K562 (cell line): ENCODE measurements at regions not wholly inside any gene's neighbourhood (a gene's known extent, or its start where the extent isn't known, plus 50 kb on each side); places are given as distances from the start of the nearest gene placed in this dataset.

Experiments used
- ATAC-seq: fragments of 200-7000 bp; cut with Tn5 transposase; 3 replicates; pipeline ENCODE4 v1.9.1; 2020; ENCODE audit warnings: moderate library complexity
- BruUV-seq: library from RNA; stranded (reverse); fragments of 400-500 nt; replicated peaks from 2 replicates; lab custom pipeline; 2021; lab: Mats Ljungman, UMichigan
- CTCF ChIA-PET: fragments of 300-600 bp; formaldehyde crosslinking; extraction: SDS; loops from one replicate; lab custom pipeline; 2021; ENCODE audit warnings: low intra/inter-chr PET ratio; lab: Yijun Ruan, JAX
- POLR2A ChIA-PET: fragments of 300-600, 350-650 bp; sonication (Branson Sonifier 250); formaldehyde crosslinking; extraction: SDS; loops from one replicate; lab custom pipeline; 2021; ENCODE audit warnings: antibody characterized with exemption, inconsistent platforms; lab: Yijun Ruan, JAX
- DNase-seq, 4 experiments: peaks; one replicate each; pipeline versions ENCODE4 v3.0.0 to v3.0.0-alpha.2; 2011 to 2018; ENCODE audit warnings: low spot score in 3 of 4, mixed read lengths in 3 of 4; ENCODE audit errors: extremely low read depth in 1 of 4
- FAIRE-seq: peaks from 2 replicates; lab custom pipeline; 2011; peaks lifted over from hg19 to GRCh38; lab: Jason Lieb, UNC
- H2AFZ ChIP-seq: 2 replicates; pipeline ENCODE4 v1.6.0; 2011; ENCODE audit warnings: low read depth, low read length, control low read depth, inconsistent platforms
- H3K27ac ChIP-seq: fragments of 200-600 bp; 3 replicates; pipeline ENCODE4 v1.8.0; 2011; ENCODE audit warnings: low read depth, mild to moderate bottlenecking, control low read depth, inconsistent platforms, low read length, moderate library complexity, mixed read lengths; ENCODE audit errors: extremely low read depth
- H3K27me3 ChIP-seq, 2 experiments: fragments of 300-600 bp in 1 of 2; 2 replicates in 1 of 2; 3 replicates in 1 of 2; pipeline versions ENCODE4 v1.6.0 to v1.8.0; 2011; ENCODE audit warnings: inconsistent platforms in 2 of 2, low read length in 2 of 2, mild to moderate bottlenecking in 1 of 2, mixed read lengths in 1 of 2, moderate library complexity in 1 of 2; ENCODE audit not compliant: control insufficient read depth in 2 of 2, insufficient read depth in 2 of 2
- H3K36me3 ChIP-seq: fragments of 300-600 bp; 3 replicates; pipeline ENCODE4 v1.8.0; 2011; ENCODE audit warnings: mild to moderate bottlenecking, low read length, inconsistent platforms; ENCODE audit not compliant: control insufficient read depth, insufficient read depth
- H3K4me1 ChIP-seq, 2 experiments: fragments of 200-600 bp in 1 of 2; replicated peaks in 1 of 2; 2 replicates in 1 of 2; 3 replicates in 1 of 2; pipeline versions ENCODE4 v1.5.1 to v1.8.0; 2011; ENCODE audit warnings: inconsistent platforms in 2 of 2, low read length in 2 of 2, mild to moderate bottlenecking in 1 of 2, mixed read lengths in 1 of 2, moderate library complexity in 1 of 2; ENCODE audit not compliant: control insufficient read depth in 2 of 2, insufficient read depth in 2 of 2
- H3K4me2 ChIP-seq: 2 replicates; pipeline ENCODE4 v1.6.1; 2011; ENCODE audit warnings: low read length, control low read depth, inconsistent platforms, mixed read lengths; ENCODE audit not compliant: insufficient read depth
- H3K4me3 ChIP-seq: fragments of 200-600 bp; sonication (generic), shearing (Covaris generic); 2 replicates; pipeline ENCODE4 v1.5.1; 2016; ENCODE audit warnings: control low read depth, inconsistent platforms
- H3K79me2 ChIP-seq: fragments of 200-600 bp; 3 replicates; pipeline ENCODE4 v1.8.0; 2011; ENCODE audit warnings: low read length, inconsistent platforms; ENCODE audit not compliant: control insufficient read depth, insufficient read depth
- H3K9ac ChIP-seq, 2 experiments: 2 replicates each; pipeline versions ENCODE4 v1.6.0 to v1.6.1; 2011; ENCODE audit warnings: low read depth in 2 of 2, low read length in 2 of 2, control low read depth in 1 of 2, inconsistent platforms in 1 of 2, mild to moderate bottlenecking in 1 of 2, mixed read lengths in 1 of 2; ENCODE audit not compliant: insufficient read depth in 1 of 2
- H3K9me1 ChIP-seq: one replicate; pipeline ENCODE4 v1.6.0; 2011; ENCODE audit warnings: inconsistent platforms, mild to moderate bottlenecking, low read length, moderate library complexity; ENCODE audit not compliant: control insufficient read depth, insufficient read depth
- H3K9me3 ChIP-seq: replicated peaks from 2 replicates; pipeline ENCODE4 v1.5.1; 2011; ENCODE audit warnings: low read depth, low read length, inconsistent platforms; ENCODE audit not compliant: control insufficient read depth, insufficient read depth
- H4K20me1 ChIP-seq: replicated peaks from 2 replicates; pipeline ENCODE4 v1.6.1; 2011; ENCODE audit warnings: low read length, inconsistent platforms, mixed read lengths; ENCODE audit not compliant: control insufficient read depth, insufficient read depth
- CBX1 ChIP-seq: sonication (generic); IDR thresholded peaks from 2 replicates; pipeline ENCODE4 v1.6.1; 2016; ENCODE audit warnings: antibody characterized with exemption, low read depth, mild to moderate bottlenecking
- DDX20 ChIP-seq: fragments of 450-650 bp; IDR thresholded peaks from 2 replicates; pipeline ENCODE4 v1.6.1; 2016; ENCODE audit warnings: missing genetic modification characterization, low read depth, mild to moderate bottlenecking, missing compliant biosample characterization, moderate library complexity
- GABPB1 ChIP-seq: sonication (generic); formaldehyde crosslinking; IDR thresholded peaks from 2 replicates; pipeline ENCODE4 v1.8.0; 2022; ENCODE audit warnings: mild to moderate bottlenecking, missing genetic modification reagents
- HCFC1 ChIP-seq: IDR thresholded peaks from 2 replicates; pipeline ENCODE4 v1.6.1; 2012; ENCODE audit warnings: low read depth, low read length, improper control_type of control experiment
- RAD21 ChIP-seq, 2 experiments: fragments of 250-450 bp in 1 of 2; fragments of 450-650 bp in 1 of 2; sonication (Bioruptor Pico) in 1 of 2; formaldehyde crosslinking in 1 of 2; IDR thresholded peaks in 1 of 2; conservative IDR thresholded peaks in 1 of 2; 2 replicates each; pipeline versions ENCODE4 v1.4.0 to v1.8.0; 2020 to 2022; ENCODE audit warnings: mild to moderate bottlenecking in 2 of 2, moderate library complexity in 1 of 2
- TFAM ChIP-seq: fragments of 250-450 bp; sonication (Bioruptor Pico); conservative IDR thresholded peaks from 2 replicates; pipeline ENCODE4 v1.5.0; 2021; ENCODE audit warnings: mild to moderate bottlenecking, moderate library complexity
- YBX1 ChIP-seq: fragments of 450-650 bp; IDR thresholded peaks from 2 replicates; pipeline ENCODE4 v1.7.1; 2016; ENCODE audit warnings: mild to moderate bottlenecking
- ZNF77 ChIP-seq: fragments of 250-450 bp; sonication (Bioruptor Pico); IDR thresholded peaks from 2 replicates; pipeline ENCODE4 v1.5.0; 2020
- WGBS: fragments of 100-300 bp; shearing (Covaris generic); methylation state at CpG from one replicate; pipeline ENCODE4 v1.1.6; 2016; ENCODE audit warnings: low coverage, mixed read lengths; ENCODE audit not compliant: insufficient coverage; ENCODE audit errors: missing lambda C conversion rate; 5-methylcytosine and 5-hydroxymethylcytosine counted together
- in situ Hi-C: fragments of 300-500 bp; cut with MboI; formaldehyde crosslinking; loops from 4 replicates; pipeline ENCODE4 v1.15.0; 2018; ENCODE audit warnings: inconsistent platforms, mixed read lengths
- intact Hi-C: fragments of 100-400 bp; cut with micrococcal nuclease; formaldehyde crosslinking; loops from 2 replicates; pipeline ENCODE4 v1.14.2; 2022
- TF ChIP-seq, protein P1 (sequence below): fragments of 450-650 bp; formaldehyde crosslinking; IDR thresholded peaks from 2 replicates; pipeline ENCODE4 v1.4.0; 2020; ENCODE audit warnings: mild to moderate bottlenecking, moderate library complexity

DNA sequence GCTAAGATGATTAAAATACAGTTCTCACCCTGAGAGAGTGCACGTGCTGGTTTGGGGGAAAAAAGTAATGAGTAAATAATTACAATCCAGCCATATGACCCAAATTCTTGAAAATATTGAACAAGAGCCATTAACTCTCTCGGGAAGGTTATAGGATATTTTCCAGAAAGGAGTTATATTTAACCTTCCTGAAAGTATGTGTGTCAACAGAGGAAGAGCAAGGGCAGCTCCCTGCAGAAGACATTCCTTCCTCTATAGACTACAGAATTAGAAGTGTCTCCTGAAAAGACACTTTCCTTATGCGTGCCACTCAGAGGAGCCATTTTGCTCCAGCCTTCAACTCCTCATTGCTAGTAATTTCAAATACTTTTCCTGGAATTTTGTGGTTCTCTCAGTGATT is 648.7 kb downstream of the USP25 start:
- in situ Hi-C loops, result no loop called here
- H2AFZ ChIP-seq, result no peak overlapping the region
- H3K9ac ChIP-seq, result no peak overlapping the region
- H3K9me1 ChIP-seq, result no peaks in the 10 kb centered on the region
- H3K79me2 ChIP-seq, result no peaks in the 10 kb centered on the region
- FAIRE-seq, result no peak
- DNase-seq, result no peak
- no peaks in the 10 kb centered on the region for H3K27me3 ChIP-seq
- no peaks in the 10 kb centered on the region for H3K36me3 ChIP-seq
- CTCF ChIA-PET, result no interaction called here
- no peak for ATAC-seq
- H4K20me1 ChIP-seq, result no peaks in the 10 kb centered on the region
- no peak overlapping the region for H3K4me2 ChIP-seq
- H3K4me3 ChIP-seq, result no peak overlapping the region
- no peak overlapping the region for H3K27ac ChIP-seq
- intact Hi-C loops, result no loop called here
- WGBS, result 0% methylated on average over 3 of the region's 3 CpGs
- H3K9me3 ChIP-seq, result no peaks in the 10 kb centered on the region
- no TSS peak for BruUV-seq
- POLR2A ChIA-PET, result no interaction called here
- TF ChIP-seq HCFC1 (no peak), CBX1 (no peak), YBX1 (no peak), RAD21 (CRISPR knock-in tag; conservative IDR thresholded peaks at IDR 0.05 in 1 of 2, IDR thresholded peaks at IDR 0.05 in 1 of 2) (no peak), TFAM (CRISPR knock-in tag) (no peak), ZNF77 (no peak), GABPB1 (CRISPR knock-in tag) (no peak), DDX20 (tag) (no peak)
- TF ChIP-seq, protein P1, sequence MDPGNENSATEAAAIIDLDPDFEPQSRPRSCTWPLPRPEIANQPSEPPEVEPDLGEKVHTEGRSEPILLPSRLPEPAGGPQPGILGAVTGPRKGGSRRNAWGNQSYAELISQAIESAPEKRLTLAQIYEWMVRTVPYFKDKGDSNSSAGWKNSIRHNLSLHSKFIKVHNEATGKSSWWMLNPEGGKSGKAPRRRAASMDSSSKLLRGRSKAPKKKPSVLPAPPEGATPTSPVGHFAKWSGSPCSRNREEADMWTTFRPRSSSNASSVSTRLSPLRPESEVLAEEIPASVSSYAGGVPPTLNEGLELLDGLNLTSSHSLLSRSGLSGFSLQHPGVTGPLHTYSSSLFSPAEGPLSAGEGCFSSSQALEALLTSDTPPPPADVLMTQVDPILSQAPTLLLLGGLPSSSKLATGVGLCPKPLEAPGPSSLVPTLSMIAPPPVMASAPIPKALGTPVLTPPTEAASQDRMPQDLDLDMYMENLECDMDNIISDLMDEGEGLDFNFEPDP, result no peak
- TF ChIP-seq, all 486 proteins: peak for 0
- H3K4me1 ChIP-seq, result no peaks in the 10 kb centered on the region
